OCI-LY1 (cell line): ENCODE measurements at regions not wholly inside any gene's neighbourhood (a gene's known extent, or its start where the extent isn't known, plus 50 kb on each side); places are given as distances from the start of the nearest gene placed in this dataset.

Source experiments
- H2AFZ ChIP-seq: fragments of 200-600 bp; sonication (generic), shearing (Covaris generic); 2 replicates; pipeline ENCODE4 v1.6.0; 2014; ENCODE audit warnings: antibody characterized with exemption, mild to moderate bottlenecking, low read length
- H3F3A ChIP-seq: fragments of 200-600 bp; sonication (generic), shearing (Covaris generic); 2 replicates; pipeline ENCODE4 v1.6.0; 2014; ENCODE audit warnings: mild to moderate bottlenecking, antibody characterized with exemption, low read length, moderate library complexity; ENCODE audit not compliant: insufficient read depth
- H3K27ac ChIP-seq: fragments of 200-600 bp; sonication (generic); 2 replicates; pipeline ENCODE4 v1.5.1; 2014; ENCODE audit warnings: low read length, mixed run types, mild to moderate bottlenecking, low read depth; ENCODE audit not compliant: poor library complexity, severe bottlenecking
- H3K27me3 ChIP-seq: fragments of 200-600 bp; sonication (generic); 2 replicates; pipeline ENCODE4 v1.6.0; 2014; ENCODE audit warnings: antibody characterized with exemption, mild to moderate bottlenecking, low read length, moderate library complexity; ENCODE audit not compliant: insufficient read depth
- H3K36me3 ChIP-seq: fragments of 200-600 bp; sonication (generic); 2 replicates; pipeline ENCODE4 v1.6.1; 2014; ENCODE audit warnings: mild to moderate bottlenecking, antibody characterized with exemption, low read length, moderate library complexity, mixed read lengths; ENCODE audit not compliant: insufficient read depth
- H3K4me1 ChIP-seq: fragments of 200-600 bp; sonication (generic); 2 replicates; pipeline ENCODE4 v1.5.1; 2014; ENCODE audit warnings: mild to moderate bottlenecking, low read length, moderate library complexity; ENCODE audit not compliant: insufficient read depth, severe bottlenecking
- H3K4me2 ChIP-seq: fragments of 200-600 bp; sonication (generic), shearing (Covaris generic); 2 replicates; pipeline ENCODE4 v1.6.1; 2014; ENCODE audit warnings: low read length
- H3K4me3 ChIP-seq: fragments of 200-600 bp; sonication (generic); 2 replicates; pipeline ENCODE4 v1.5.1; 2014; ENCODE audit warnings: low read length, low read depth, mild to moderate bottlenecking, mixed read lengths; ENCODE audit not compliant: poor library complexity, severe bottlenecking
- H3K79me2 ChIP-seq: fragments of 200-600 bp; shearing (Covaris generic); 2 replicates; pipeline ENCODE4 v1.6.1; 2016; ENCODE audit warnings: mixed run types, low read length, mixed read lengths; ENCODE audit not compliant: insufficient read depth
- H3K9ac ChIP-seq: fragments of 200-600 bp; sonication (generic), shearing (Covaris generic); 2 replicates; pipeline ENCODE4 v1.6.1; 2014; ENCODE audit warnings: mild to moderate bottlenecking, low read length, mixed read lengths
- H3K9me2 ChIP-seq: fragments of 200-600 bp; sonication (generic), shearing (Covaris generic); 2 replicates; pipeline ENCODE4 v1.6.1; 2014; ENCODE audit warnings: low read depth, mild to moderate bottlenecking, low read length, mixed read lengths
- H3K9me3 ChIP-seq: fragments of 200-600 bp; shearing (Covaris generic); 2 replicates; pipeline ENCODE4 v1.6.1; 2014; ENCODE audit warnings: low read length, mixed read lengths
- H4K20me1 ChIP-seq: fragments of 200-600 bp; sonication (generic), shearing (Covaris generic); 2 replicates; pipeline ENCODE4 v1.6.0; 2016; ENCODE audit warnings: mild to moderate bottlenecking, low read length; ENCODE audit not compliant: insufficient read depth
- EZH2 ChIP-seq: fragments of 200-600 bp; sonication (generic), shearing (Covaris generic); IDR thresholded peaks from 2 replicates; pipeline ENCODE4 v1.8.0; 2017; ENCODE audit warnings: borderline replicate concordance, mixed run types, mild to moderate bottlenecking, antibody characterized with exemption, low read length, moderate library complexity, mixed read lengths
- TF ChIP-seq, protein P1 (sequence below): fragments of 200-600 bp; sonication (generic), shearing (Covaris generic); IDR thresholded peaks from 2 replicates; pipeline ENCODE4 v1.5.1; 2017; ENCODE audit warnings: mild to moderate bottlenecking, antibody characterized with exemption, low read length, moderate library complexity, mixed read lengths

DNA sequence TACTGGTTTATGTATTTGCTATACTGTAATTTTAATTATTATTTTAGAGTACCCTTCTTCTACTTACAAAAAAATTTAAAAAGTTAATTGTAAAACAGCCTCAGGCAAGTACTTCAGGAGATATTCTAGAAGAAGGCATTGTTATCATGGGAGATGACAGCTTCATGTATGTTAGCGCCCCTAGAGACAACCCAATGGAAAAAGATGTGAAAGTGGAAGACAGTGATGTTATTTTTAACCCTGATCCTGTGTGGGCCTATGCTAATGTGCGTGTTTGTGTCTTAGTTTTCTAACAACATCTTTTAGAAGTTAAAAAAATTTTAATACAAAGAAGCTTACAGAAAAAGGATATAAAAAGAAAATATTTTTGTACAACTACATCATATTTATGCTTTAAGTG lies 205.0 kb downstream of the FAM76B start:
- Histone ChIP-seq H3K9ac (no peak overlapping the region), H3K4me2 (no peak overlapping the region), H3F3A (no peaks in the 10 kb centered on the region), H3K27ac (no peak overlapping the region), H4K20me1 (no peaks in the 10 kb centered on the region), H3K27me3 (no peaks in the 10 kb centered on the region), H2AFZ (no peak overlapping the region), H3K36me3 (no peaks in the 10 kb centered on the region), H3K4me1 (no peaks in the 10 kb centered on the region), H3K79me2 (no peaks in the 10 kb centered on the region), H3K9me2 (no peaks in the 10 kb centered on the region), H3K9me3 (no peaks in the 10 kb centered on the region), H3K4me3 (no peak overlapping the region)
- TF ChIP-seq EZH2, result no peak
- TF ChIP-seq, protein P1, sequence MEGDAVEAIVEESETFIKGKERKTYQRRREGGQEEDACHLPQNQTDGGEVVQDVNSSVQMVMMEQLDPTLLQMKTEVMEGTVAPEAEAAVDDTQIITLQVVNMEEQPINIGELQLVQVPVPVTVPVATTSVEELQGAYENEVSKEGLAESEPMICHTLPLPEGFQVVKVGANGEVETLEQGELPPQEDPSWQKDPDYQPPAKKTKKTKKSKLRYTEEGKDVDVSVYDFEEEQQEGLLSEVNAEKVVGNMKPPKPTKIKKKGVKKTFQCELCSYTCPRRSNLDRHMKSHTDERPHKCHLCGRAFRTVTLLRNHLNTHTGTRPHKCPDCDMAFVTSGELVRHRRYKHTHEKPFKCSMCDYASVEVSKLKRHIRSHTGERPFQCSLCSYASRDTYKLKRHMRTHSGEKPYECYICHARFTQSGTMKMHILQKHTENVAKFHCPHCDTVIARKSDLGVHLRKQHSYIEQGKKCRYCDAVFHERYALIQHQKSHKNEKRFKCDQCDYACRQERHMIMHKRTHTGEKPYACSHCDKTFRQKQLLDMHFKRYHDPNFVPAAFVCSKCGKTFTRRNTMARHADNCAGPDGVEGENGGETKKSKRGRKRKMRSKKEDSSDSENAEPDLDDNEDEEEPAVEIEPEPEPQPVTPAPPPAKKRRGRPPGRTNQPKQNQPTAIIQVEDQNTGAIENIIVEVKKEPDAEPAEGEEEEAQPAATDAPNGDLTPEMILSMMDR, result no peak

DNA sequence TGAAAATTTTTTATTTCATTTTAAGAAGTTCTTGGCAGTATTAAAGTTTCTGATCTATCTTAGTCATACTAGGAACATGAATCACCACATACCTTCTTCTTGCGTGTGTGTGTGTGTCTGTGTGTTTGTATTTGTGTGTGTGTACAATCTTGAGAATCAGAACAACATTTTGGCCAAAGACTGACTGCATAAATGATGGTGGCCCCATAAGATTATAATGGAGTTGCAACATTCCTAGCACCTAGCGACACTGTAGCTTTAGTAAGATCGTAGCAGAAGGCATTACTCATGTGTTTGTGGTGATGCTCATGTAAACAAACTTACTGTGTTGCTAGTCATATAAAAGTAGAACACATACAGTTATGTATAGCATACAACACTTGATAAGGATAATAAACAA lies 205.4 kb downstream of the FAM76B start:
- Histone ChIP-seq H3K9me3 (no peaks in the 10 kb centered on the region), H3K9ac (no peak overlapping the region), H3F3A (no peaks in the 10 kb centered on the region), H3K27ac (no peak overlapping the region), H3K9me2 (no peaks in the 10 kb centered on the region), H2AFZ (no peak overlapping the region), H3K4me3 (no peak overlapping the region), H3K4me2 (no peak overlapping the region), H3K4me1 (no peaks in the 10 kb centered on the region), H3K36me3 (no peaks in the 10 kb centered on the region), H4K20me1 (no peaks in the 10 kb centered on the region), H3K27me3 (no peaks in the 10 kb centered on the region), H3K79me2 (no peaks in the 10 kb centered on the region)
- no peak for TF ChIP-seq EZH2
- TF ChIP-seq, protein P1, result no peak

DNA sequence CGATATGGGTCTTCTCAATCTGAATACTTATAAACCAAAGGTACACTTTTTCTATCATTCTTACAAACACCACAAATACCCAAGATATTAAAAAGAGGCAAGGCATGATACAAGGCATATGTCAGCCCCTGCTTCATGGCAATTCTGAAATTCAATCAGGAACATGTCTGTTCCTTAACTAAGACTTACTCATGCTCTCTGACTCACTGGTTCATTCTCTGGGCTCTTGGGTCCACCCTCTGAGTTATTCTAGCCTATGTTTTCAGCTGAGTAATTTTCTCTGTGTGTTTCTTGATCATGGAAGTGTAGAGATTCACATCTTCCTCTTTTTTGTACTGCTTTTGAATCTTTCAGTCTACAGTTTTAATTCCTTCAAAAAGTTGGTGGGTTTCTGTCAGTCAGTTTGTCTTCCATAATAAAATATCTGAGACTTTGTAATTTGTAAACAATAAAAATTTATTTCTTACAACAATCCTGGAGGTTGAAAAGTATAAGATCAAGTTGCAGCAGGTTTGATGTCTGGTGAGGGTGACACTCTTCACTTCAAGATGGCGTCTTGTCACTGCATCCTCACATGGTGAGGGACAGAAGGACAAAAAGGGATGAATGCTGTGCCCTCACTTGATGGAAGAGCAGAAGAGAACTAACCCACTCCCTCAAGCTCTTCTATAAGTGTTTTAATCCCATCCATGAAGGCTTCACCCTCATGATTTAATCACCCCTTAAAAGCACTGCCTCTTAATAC lies 211.7 kb downstream of the FAM76B start:
- Histone ChIP-seq H3K9me2 (no peaks in the 10 kb centered on the region), H3K27ac (no peak overlapping the region), H4K20me1 (no peaks in the 10 kb centered on the region), H3K9me3 (no peaks in the 10 kb centered on the region), H3K4me2 (no peak overlapping the region), H3F3A (no peaks in the 10 kb centered on the region), H3K4me1 (no peaks in the 10 kb centered on the region), H3K4me3 (no peak overlapping the region), H3K36me3 (no peaks in the 10 kb centered on the region), H3K79me2 (no peaks in the 10 kb centered on the region), H3K9ac (no peak overlapping the region), H3K27me3 (no peaks in the 10 kb centered on the region), H2AFZ (no peak overlapping the region)
- TF ChIP-seq EZH2, result no peak
- TF ChIP-seq, protein P1, result no peak
